ENCODE measurements at regions not wholly inside any gene's neighbourhood (a gene's known extent, or its start where the extent isn't known, plus 50 kb on each side); places are given as distances from the start of the nearest gene placed in this dataset.
"Not testable (repeated sequence)": the region's sequence is repeated elsewhere in the genome, so short reads cannot be mapped to it uniquely, and the experiment has no call there.

GRCh38 chr9:83191154-83191553, 128.2 kb upstream of the RASEF start:
- Histone ChIP-seq H3K36me3 (ENCODE audit: control insufficient read depth in 2 of 2, insufficient read depth in 2 of 2, low read length in 1 of 2) (no peaks in the 10 kb centered on the region), H3K9me3 (ENCODE audit: control insufficient read depth in 2 of 2, insufficient read depth in 1 of 2, low read depth in 1 of 2, low read length in 1 of 2) (no peaks in the 10 kb centered on the region)

GRCh38 chr9:83189026-83189425, 126.1 kb upstream of the RASEF start:
- H3K9me3 ChIP-seq (ENCODE audit: control insufficient read depth in 2 of 2, insufficient read depth in 1 of 2, low read depth in 1 of 2, low read length in 1 of 2); H3K4me1 ChIP-seq (ENCODE audit: control insufficient read depth in 2 of 2, insufficient read depth in 2 of 2, low read length in 1 of 2); H3K27ac ChIP-seq (ENCODE audit: low read depth in 2 of 2, low read length in 1 of 2); H3K4me3 ChIP-seq (ENCODE audit: low read depth in 1 of 2, low read length in 2 of 2); H3K27me3 ChIP-seq (ENCODE audit: control insufficient read depth in 1 of 2, insufficient read depth in 2 of 2, low read length in 2 of 2); H3K36me3 ChIP-seq (ENCODE audit: control insufficient read depth in 2 of 2, insufficient read depth in 2 of 2, low read length in 1 of 2): not testable (repeated sequence)
- WGBS, 2 donors = 71 to 72% methylated on average over 4 of the region's 4 CpGs

More at GRCh38 chr9:83191154-83191553, 128.2 kb upstream of the RASEF start:
- H3K4me1 ChIP-seq (ENCODE audit: control insufficient read depth in 2 of 2, insufficient read depth in 2 of 2, low read length in 1 of 2) = no peaks in the 10 kb centered on the region
- no peak overlapping the region for H3K4me3 ChIP-seq (ENCODE audit: low read depth in 1 of 2, low read length in 2 of 2)
- no peak overlapping the region for H3K27ac ChIP-seq (ENCODE audit: low read depth in 2 of 2, low read length in 1 of 2)
- H3K27me3 ChIP-seq (ENCODE audit: control insufficient read depth in 1 of 2, insufficient read depth in 2 of 2, low read length in 2 of 2) = peaks cover 0 to 2% of the 10 kb centered on the region in 2 donors

GRCh38 chr9:83188277-83188676, 125.3 kb upstream of the RASEF start:
- 85 to 92% methylated on average over 3 of the region's 3 CpGs for WGBS, 2 donors
- H3K27me3 ChIP-seq (ENCODE audit: control insufficient read depth in 1 of 2, insufficient read depth in 2 of 2, low read length in 2 of 2) = peaks cover 0 to 2% of the 10 kb centered on the region in 2 donors

GRCh38 chr9:83186155-83186737, 123.3 kb upstream of the RASEF start:
- H3K9me3 ChIP-seq (ENCODE audit: control insufficient read depth in 2 of 2, insufficient read depth in 1 of 2, low read depth in 1 of 2, low read length in 1 of 2) = no peaks in the 10 kb centered on the region
- H3K4me1 ChIP-seq (ENCODE audit: control insufficient read depth in 2 of 2, insufficient read depth in 2 of 2, low read length in 1 of 2) = no peaks in the 10 kb centered on the region
- peaks cover 0 to 2% of the 10 kb centered on the region in 2 donors for H3K27me3 ChIP-seq (ENCODE audit: control insufficient read depth in 1 of 2, insufficient read depth in 2 of 2, low read length in 2 of 2)
- WGBS, 2 donors = 38 to 47% methylated on average over 3 of the region's 3 CpGs
- no peaks in the 10 kb centered on the region for H3K36me3 ChIP-seq (ENCODE audit: control insufficient read depth in 2 of 2, insufficient read depth in 2 of 2, low read length in 1 of 2)
- H3K4me3 ChIP-seq (ENCODE audit: low read depth in 1 of 2, low read length in 2 of 2) = no peak overlapping the region
- no peak overlapping the region for H3K27ac ChIP-seq (ENCODE audit: low read depth in 2 of 2, low read length in 1 of 2)

More at GRCh38 chr9:83188277-83188676, 125.3 kb upstream of the RASEF start:
- no peak overlapping the region for H3K27ac ChIP-seq (ENCODE audit: low read depth in 2 of 2, low read length in 1 of 2)
- H3K4me1 ChIP-seq (ENCODE audit: control insufficient read depth in 2 of 2, insufficient read depth in 2 of 2, low read length in 1 of 2) = no peaks in the 10 kb centered on the region
- no peaks in the 10 kb centered on the region for H3K36me3 ChIP-seq (ENCODE audit: control insufficient read depth in 2 of 2, insufficient read depth in 2 of 2, low read length in 1 of 2)
- H3K9me3 ChIP-seq (ENCODE audit: control insufficient read depth in 2 of 2, insufficient read depth in 1 of 2, low read depth in 1 of 2, low read length in 1 of 2) = no peaks in the 10 kb centered on the region
- no peak overlapping the region for H3K4me3 ChIP-seq (ENCODE audit: low read depth in 1 of 2, low read length in 2 of 2)

- H3K9me3 ChIP-seq (ENCODE audit: control insufficient read depth in 2 of 2, insufficient read depth in 1 of 2, low read depth in 1 of 2, low read length in 1 of 2) = no peaks in the 10 kb centered on the region
- H3K4me1 ChIP-seq (ENCODE audit: control insufficient read depth in 2 of 2, insufficient read depth in 2 of 2, low read length in 1 of 2) = no peaks in the 10 kb centered on the region
- H3K27ac ChIP-seq (ENCODE audit: low read depth in 2 of 2, low read length in 1 of 2) = no peak overlapping the region
- no peak overlapping the region for H3K4me3 ChIP-seq (ENCODE audit: low read depth in 1 of 2, low read length in 2 of 2)
- peaks cover 0 to 2% of the 10 kb centered on the region in 2 donors for H3K27me3 ChIP-seq (ENCODE audit: control insufficient read depth in 1 of 2, insufficient read depth in 2 of 2, low read length in 2 of 2)
- no peaks in the 10 kb centered on the region for H3K36me3 ChIP-seq (ENCODE audit: control insufficient read depth in 2 of 2, insufficient read depth in 2 of 2, low read length in 1 of 2)
- 20 to 39% methylated on average over 8 of the region's 8 CpGs for WGBS, 2 donors
Observed at GRCh38 chr9:83185488-83186154, 122.7 kb upstream of the RASEF start.

- H3K36me3 ChIP-seq (ENCODE audit: control insufficient read depth in 2 of 2, insufficient read depth in 2 of 2, low read length in 1 of 2) = no peaks in the 10 kb centered on the region
- WGBS, 2 donors = 82 to 84% methylated on average over 3 of the region's 3 CpGs
- H3K4me3 ChIP-seq (ENCODE audit: low read depth in 1 of 2, low read length in 2 of 2) = no peak overlapping the region
- no peaks in the 10 kb centered on the region for H3K4me1 ChIP-seq (ENCODE audit: control insufficient read depth in 2 of 2, insufficient read depth in 2 of 2, low read length in 1 of 2)
- H3K9me3 ChIP-seq (ENCODE audit: control insufficient read depth in 2 of 2, insufficient read depth in 1 of 2, low read depth in 1 of 2, low read length in 1 of 2) = no peaks in the 10 kb centered on the region
- no peak overlapping the region for H3K27ac ChIP-seq (ENCODE audit: low read depth in 2 of 2, low read length in 1 of 2)
- no peaks in the 10 kb centered on the region for H3K27me3 ChIP-seq (ENCODE audit: control insufficient read depth in 1 of 2, insufficient read depth in 2 of 2, low read length in 2 of 2)
Observed at GRCh38 chr9:83183621-83184020, 120.7 kb upstream of the RASEF start.

GRCh38 chr9:83182071-83182470, 119.1 kb upstream of the RASEF start:
- WGBS, 2 donors = 61 to 62% methylated on average over 3 of the region's 3 CpGs
- Histone ChIP-seq H3K4me3 (ENCODE audit: low read depth in 1 of 2, low read length in 2 of 2) (no peak overlapping the region), H3K27ac (ENCODE audit: low read depth in 2 of 2, low read length in 1 of 2) (no peak overlapping the region), H3K27me3 (ENCODE audit: control insufficient read depth in 1 of 2, insufficient read depth in 2 of 2, low read length in 2 of 2) (no peaks in the 10 kb centered on the region), H3K36me3 (ENCODE audit: control insufficient read depth in 2 of 2, insufficient read depth in 2 of 2, low read length in 1 of 2) (no peaks in the 10 kb centered on the region), H3K4me1 (ENCODE audit: control insufficient read depth in 2 of 2, insufficient read depth in 2 of 2, low read length in 1 of 2) (no peaks in the 10 kb centered on the region), H3K9me3 (ENCODE audit: control insufficient read depth in 2 of 2, insufficient read depth in 1 of 2, low read depth in 1 of 2, low read length in 1 of 2) (no peaks in the 10 kb centered on the region)

- Histone ChIP-seq H3K4me3 (ENCODE audit: low read depth in 1 of 2, low read length in 2 of 2) (no peak overlapping the region), H3K27ac (ENCODE audit: low read depth in 2 of 2, low read length in 1 of 2) (no peak overlapping the region), H3K27me3 (ENCODE audit: control insufficient read depth in 1 of 2, insufficient read depth in 2 of 2, low read length in 2 of 2) (no peaks in the 10 kb centered on the region), H3K9me3 (ENCODE audit: control insufficient read depth in 2 of 2, insufficient read depth in 1 of 2, low read depth in 1 of 2, low read length in 1 of 2) (no peaks in the 10 kb centered on the region), H3K4me1 (ENCODE audit: control insufficient read depth in 2 of 2, insufficient read depth in 2 of 2, low read length in 1 of 2) (no peaks in the 10 kb centered on the region), H3K36me3 (ENCODE audit: control insufficient read depth in 2 of 2, insufficient read depth in 2 of 2, low read length in 1 of 2) (no peaks in the 10 kb centered on the region)
- WGBS, 2 donors = 92 to 94% methylated on average over 1 of the region's 1 CpG
Observed at GRCh38 chr9:83178717-83179116, 115.8 kb upstream of the RASEF start.

- Histone ChIP-seq H3K36me3 (ENCODE audit: control insufficient read depth in 2 of 2, insufficient read depth in 2 of 2, low read length in 1 of 2) (no peaks in the 10 kb centered on the region), H3K9me3 (ENCODE audit: control insufficient read depth in 2 of 2, insufficient read depth in 1 of 2, low read depth in 1 of 2, low read length in 1 of 2) (no peaks in the 10 kb centered on the region), H3K27ac (ENCODE audit: low read depth in 2 of 2, low read length in 1 of 2) (no peak overlapping the region), H3K4me1 (ENCODE audit: control insufficient read depth in 2 of 2, insufficient read depth in 2 of 2, low read length in 1 of 2) (no peaks in the 10 kb centered on the region), H3K4me3 (ENCODE audit: low read depth in 1 of 2, low read length in 2 of 2) (no peak overlapping the region), H3K27me3 (ENCODE audit: control insufficient read depth in 1 of 2, insufficient read depth in 2 of 2, low read length in 2 of 2) (no peaks in the 10 kb centered on the region)
- WGBS, 2 donors = 93 to 94% methylated on average over 3 of the region's 3 CpGs
Observed at GRCh38 chr9:83177747-83178146, 114.8 kb upstream of the RASEF start.

GRCh38 chr9:83167126-83167525, 104.2 kb upstream of the RASEF start:
- H3K36me3 ChIP-seq (ENCODE audit: control insufficient read depth in 2 of 2, insufficient read depth in 2 of 2, low read length in 1 of 2) = no peaks in the 10 kb centered on the region
- 42 to 52% methylated on average over 1 of the region's 1 CpG for WGBS, 2 donors
- H3K9me3 ChIP-seq (ENCODE audit: control insufficient read depth in 2 of 2, insufficient read depth in 1 of 2, low read depth in 1 of 2, low read length in 1 of 2) = no peaks in the 10 kb centered on the region
- H3K27ac ChIP-seq (ENCODE audit: low read depth in 2 of 2, low read length in 1 of 2) = no peak overlapping the region
- H3K4me1 ChIP-seq (ENCODE audit: control insufficient read depth in 2 of 2, insufficient read depth in 2 of 2, low read length in 1 of 2) = no peaks in the 10 kb centered on the region
- no peaks in the 10 kb centered on the region for H3K27me3 ChIP-seq (ENCODE audit: control insufficient read depth in 1 of 2, insufficient read depth in 2 of 2, low read length in 2 of 2)
- no peak overlapping the region for H3K4me3 ChIP-seq (ENCODE audit: low read depth in 1 of 2, low read length in 2 of 2)

Measured in esophagus (tissue), 2 donors.